OCI-LY1 (cell line): ENCODE measurements at regions not wholly inside any gene's neighbourhood (a gene's known extent, or its start where the extent isn't known, plus 50 kb on each side); places are given as distances from the start of the nearest gene placed in this dataset.
A peak's percentile ranks its signal among the peaks of the same experiment; 100 is the strongest.

Experiments
- H2AFZ ChIP-seq: fragments of 200-600 bp; sonication (generic), shearing (Covaris generic); 2 replicates; pipeline ENCODE4 v1.6.0; 2014; ENCODE audit warnings: antibody characterized with exemption, mild to moderate bottlenecking, low read length
- H3F3A ChIP-seq: fragments of 200-600 bp; sonication (generic), shearing (Covaris generic); 2 replicates; pipeline ENCODE4 v1.6.0; 2014; ENCODE audit warnings: mild to moderate bottlenecking, antibody characterized with exemption, low read length, moderate library complexity; ENCODE audit not compliant: insufficient read depth
- H3K27ac ChIP-seq: fragments of 200-600 bp; sonication (generic); 2 replicates; pipeline ENCODE4 v1.5.1; 2014; ENCODE audit warnings: low read length, mixed run types, mild to moderate bottlenecking, low read depth; ENCODE audit not compliant: poor library complexity, severe bottlenecking
- H3K27me3 ChIP-seq: fragments of 200-600 bp; sonication (generic); 2 replicates; pipeline ENCODE4 v1.6.0; 2014; ENCODE audit warnings: antibody characterized with exemption, mild to moderate bottlenecking, low read length, moderate library complexity; ENCODE audit not compliant: insufficient read depth
- H3K36me3 ChIP-seq: fragments of 200-600 bp; sonication (generic); 2 replicates; pipeline ENCODE4 v1.6.1; 2014; ENCODE audit warnings: mild to moderate bottlenecking, antibody characterized with exemption, low read length, moderate library complexity, mixed read lengths; ENCODE audit not compliant: insufficient read depth
- H3K4me1 ChIP-seq: fragments of 200-600 bp; sonication (generic); 2 replicates; pipeline ENCODE4 v1.5.1; 2014; ENCODE audit warnings: mild to moderate bottlenecking, low read length, moderate library complexity; ENCODE audit not compliant: insufficient read depth, severe bottlenecking
- H3K4me2 ChIP-seq: fragments of 200-600 bp; sonication (generic), shearing (Covaris generic); 2 replicates; pipeline ENCODE4 v1.6.1; 2014; ENCODE audit warnings: low read length
- H3K4me3 ChIP-seq: fragments of 200-600 bp; sonication (generic); 2 replicates; pipeline ENCODE4 v1.5.1; 2014; ENCODE audit warnings: low read length, low read depth, mild to moderate bottlenecking, mixed read lengths; ENCODE audit not compliant: poor library complexity, severe bottlenecking
- H3K79me2 ChIP-seq: fragments of 200-600 bp; shearing (Covaris generic); 2 replicates; pipeline ENCODE4 v1.6.1; 2016; ENCODE audit warnings: mixed run types, low read length, mixed read lengths; ENCODE audit not compliant: insufficient read depth
- H3K9ac ChIP-seq: fragments of 200-600 bp; sonication (generic), shearing (Covaris generic); 2 replicates; pipeline ENCODE4 v1.6.1; 2014; ENCODE audit warnings: mild to moderate bottlenecking, low read length, mixed read lengths
- H3K9me2 ChIP-seq: fragments of 200-600 bp; sonication (generic), shearing (Covaris generic); 2 replicates; pipeline ENCODE4 v1.6.1; 2014; ENCODE audit warnings: low read depth, mild to moderate bottlenecking, low read length, mixed read lengths
- H3K9me3 ChIP-seq: fragments of 200-600 bp; shearing (Covaris generic); 2 replicates; pipeline ENCODE4 v1.6.1; 2014; ENCODE audit warnings: low read length, mixed read lengths
- H4K20me1 ChIP-seq: fragments of 200-600 bp; sonication (generic), shearing (Covaris generic); 2 replicates; pipeline ENCODE4 v1.6.0; 2016; ENCODE audit warnings: mild to moderate bottlenecking, low read length; ENCODE audit not compliant: insufficient read depth
- EZH2 ChIP-seq: fragments of 200-600 bp; sonication (generic), shearing (Covaris generic); IDR thresholded peaks from 2 replicates; pipeline ENCODE4 v1.8.0; 2017; ENCODE audit warnings: borderline replicate concordance, mixed run types, mild to moderate bottlenecking, antibody characterized with exemption, low read length, moderate library complexity, mixed read lengths
- TF ChIP-seq, protein P1 (sequence below): fragments of 200-600 bp; sonication (generic), shearing (Covaris generic); IDR thresholded peaks from 2 replicates; pipeline ENCODE4 v1.5.1; 2017; ENCODE audit warnings: mild to moderate bottlenecking, antibody characterized with exemption, low read length, moderate library complexity, mixed read lengths

DNA sequence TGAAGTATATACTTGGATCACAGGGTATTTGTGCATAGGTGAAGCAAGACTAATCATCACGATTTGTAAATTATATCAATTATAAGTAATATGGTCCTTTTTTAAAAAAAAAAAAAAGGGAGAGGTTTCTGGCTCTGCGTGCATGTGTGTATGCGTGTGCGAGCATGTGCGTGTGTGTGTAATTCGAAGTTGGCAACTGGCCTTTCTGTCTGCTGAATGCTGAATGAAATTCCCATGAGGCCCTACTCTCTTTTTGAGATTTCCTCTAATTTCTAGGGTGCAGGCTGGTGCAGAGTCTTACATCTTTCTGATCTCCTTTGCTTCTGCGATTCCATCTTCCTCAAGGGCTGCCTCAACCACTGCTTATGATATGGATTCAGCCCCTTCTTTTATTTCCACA is 212.2 kb downstream of the URB2 start:
- Histone ChIP-seq H3K36me3 (no peaks in the 10 kb centered on the region), H3K9ac (no peak overlapping the region), H3K27me3 (no peaks in the 10 kb centered on the region), H3K4me3 (no peak overlapping the region), H3K79me2 (no peaks in the 10 kb centered on the region), H2AFZ (no peak overlapping the region), H4K20me1 (no peaks in the 10 kb centered on the region), H3K9me3 (no peaks in the 10 kb centered on the region), H3K27ac (no peak overlapping the region), H3K4me2 (no peak overlapping the region), H3K9me2 (no peaks in the 10 kb centered on the region), H3K4me1 (no peaks in the 10 kb centered on the region), H3F3A (no peaks in the 10 kb centered on the region)
- TF ChIP-seq, protein P1, sequence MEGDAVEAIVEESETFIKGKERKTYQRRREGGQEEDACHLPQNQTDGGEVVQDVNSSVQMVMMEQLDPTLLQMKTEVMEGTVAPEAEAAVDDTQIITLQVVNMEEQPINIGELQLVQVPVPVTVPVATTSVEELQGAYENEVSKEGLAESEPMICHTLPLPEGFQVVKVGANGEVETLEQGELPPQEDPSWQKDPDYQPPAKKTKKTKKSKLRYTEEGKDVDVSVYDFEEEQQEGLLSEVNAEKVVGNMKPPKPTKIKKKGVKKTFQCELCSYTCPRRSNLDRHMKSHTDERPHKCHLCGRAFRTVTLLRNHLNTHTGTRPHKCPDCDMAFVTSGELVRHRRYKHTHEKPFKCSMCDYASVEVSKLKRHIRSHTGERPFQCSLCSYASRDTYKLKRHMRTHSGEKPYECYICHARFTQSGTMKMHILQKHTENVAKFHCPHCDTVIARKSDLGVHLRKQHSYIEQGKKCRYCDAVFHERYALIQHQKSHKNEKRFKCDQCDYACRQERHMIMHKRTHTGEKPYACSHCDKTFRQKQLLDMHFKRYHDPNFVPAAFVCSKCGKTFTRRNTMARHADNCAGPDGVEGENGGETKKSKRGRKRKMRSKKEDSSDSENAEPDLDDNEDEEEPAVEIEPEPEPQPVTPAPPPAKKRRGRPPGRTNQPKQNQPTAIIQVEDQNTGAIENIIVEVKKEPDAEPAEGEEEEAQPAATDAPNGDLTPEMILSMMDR: no peak
- no peak for TF ChIP-seq EZH2

DNA sequence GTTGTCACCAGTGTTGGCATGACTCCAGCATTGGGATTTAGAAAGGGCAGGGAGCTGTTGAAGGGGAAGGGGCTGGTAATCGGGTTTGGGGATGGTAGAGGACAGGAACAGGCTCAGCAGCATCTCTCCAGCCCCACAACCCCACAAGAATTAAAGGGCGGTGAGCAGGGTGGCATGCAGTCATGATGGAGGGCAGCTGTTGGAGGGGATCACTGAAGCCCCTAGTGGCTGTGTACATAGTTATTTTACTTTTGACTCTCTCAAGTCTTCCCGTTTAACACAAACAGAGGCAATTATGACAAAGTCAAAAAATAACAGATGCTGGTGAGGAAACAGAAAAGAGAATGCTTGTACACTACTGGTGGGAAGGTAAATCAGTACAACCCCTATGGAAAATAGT is 213.8 kb downstream of the URB2 start:
- H3K4me2 ChIP-seq: no peak overlapping the region
- H2AFZ ChIP-seq: no peak overlapping the region
- no peak for TF ChIP-seq EZH2
- TF ChIP-seq, protein P1: peak; percentile 31; the same call in 1 of the 2 replicates
- H3K9me3 ChIP-seq: no peaks in the 10 kb centered on the region
- H3K9ac ChIP-seq: no peak overlapping the region
- H3K27ac ChIP-seq: no peak overlapping the region
- no peak overlapping the region for H3K4me3 ChIP-seq
- H3K27me3 ChIP-seq: no peaks in the 10 kb centered on the region
- H3K36me3 ChIP-seq: no peaks in the 10 kb centered on the region
- no peaks in the 10 kb centered on the region for H4K20me1 ChIP-seq
- no peaks in the 10 kb centered on the region for H3K4me1 ChIP-seq
- no peaks in the 10 kb centered on the region for H3F3A ChIP-seq
- no peaks in the 10 kb centered on the region for H3K9me2 ChIP-seq
- no peaks in the 10 kb centered on the region for H3K79me2 ChIP-seq

GRCh38 chr1:229841230-229841629 is 215.2 kb downstream of the URB2 start:
- no peaks in the 10 kb centered on the region for H4K20me1 ChIP-seq
- H3K9ac ChIP-seq: no peak overlapping the region
- no peaks in the 10 kb centered on the region for H3K9me2 ChIP-seq
- no peak overlapping the region for H3K4me2 ChIP-seq
- no peak for TF ChIP-seq EZH2
- TF ChIP-seq, protein P1: no peak
- H3K9me3 ChIP-seq: no peaks in the 10 kb centered on the region
- peaks cover 5% of the 10 kb centered on the region; the same call in 1 of the 2 replicates for H3K27me3 ChIP-seq
- no peak overlapping the region for H3K27ac ChIP-seq
- H3K79me2 ChIP-seq: no peaks in the 10 kb centered on the region
- H3F3A ChIP-seq: no peaks in the 10 kb centered on the region
- H3K36me3 ChIP-seq: no peaks in the 10 kb centered on the region
- no peaks in the 10 kb centered on the region for H3K4me1 ChIP-seq
- no peak overlapping the region for H3K4me3 ChIP-seq
- no peak overlapping the region for H2AFZ ChIP-seq
